Stomach (tissue), 4 donors: ENCODE measurements at regions not wholly inside any gene's neighbourhood (a gene's known extent, or its start where the extent isn't known, plus 50 kb on each side); places are given as distances from the start of the nearest gene placed in this dataset.

Experiments
- CTCF ChIP-seq, 7 experiments: fragments of 450-650 bp in 4 of 7; fragments of 200-600 bp in 3 of 7; sonication (generic) in 3 of 7; IDR thresholded peaks; one replicate each; pipeline ENCODE4 v1.5.1; 2016 to 2019; ENCODE audit warnings: antibody characterized with exemption in 7 of 7, control low read depth in 2 of 7, mild to moderate bottlenecking in 1 of 7
- POLR2AphosphoS5 ChIP-seq, 3 donors: sonication (generic); formaldehyde crosslinking; IDR thresholded peaks; one replicate each; pipeline ENCODE4 v1.6.1; 2016; ENCODE audit warnings: antibody characterized with exemption in 3 of 3

DNA sequence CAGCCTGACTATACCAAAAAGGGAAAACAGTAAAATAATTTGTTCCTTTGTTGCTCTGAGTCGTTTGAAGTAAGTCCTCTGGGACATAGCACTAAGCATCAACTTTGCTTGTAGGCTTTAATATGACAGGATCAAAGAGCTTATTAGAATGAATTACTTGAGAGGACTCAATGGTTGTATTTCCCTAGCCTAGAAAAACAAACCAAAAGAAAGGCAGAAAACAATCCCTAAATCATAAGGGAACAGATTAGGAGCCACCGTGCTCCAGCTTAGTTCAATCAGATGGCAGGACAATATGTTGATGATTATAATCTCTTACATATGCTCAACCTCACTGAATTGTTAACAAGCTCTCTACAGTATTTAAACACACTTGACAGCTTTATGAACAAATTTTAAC lies 988.4 kb downstream of the FLRT2 start:
- TF ChIP-seq CTCF (IDR thresholded peaks at IDR 0.05) (no peak), POLR2AphosphoS5 (IDR thresholded peaks at IDR 0.05) (no peak)
